KG1 (cell line): ENCODE measurements at regions not wholly inside any gene's neighbourhood (a gene's known extent, or its start where the extent isn't known, plus 50 kb on each side); places are given as distances from the start of the nearest gene placed in this dataset.
"Not testable (repeated sequence)": the region's sequence is repeated elsewhere in the genome, so short reads cannot be mapped to it uniquely, and the experiment has no call there.

Experiments
- DNase-seq: peaks from one replicate; lab custom pipeline; 2025; lab: John Stamatoyannopoulos, UW

- DNase-seq = no peak
These were observed 315.5 kb upstream of the CDH5 start for GRCh38 chr16:66050991-66051390.

GRCh38 chr16:66049865-66050264 is 316.6 kb upstream of the CDH5 start:
- DNase-seq = no peak

GRCh38 chr16:66045626-66046025 is 320.9 kb upstream of the CDH5 start:
- no peak for DNase-seq

- no peak for DNase-seq
These were observed 321.9 kb upstream of the CDH5 start for GRCh38 chr16:66044556-66044955.

- no peak for DNase-seq
These were observed 322.4 kb upstream of the CDH5 start for GRCh38 chr16:66044089-66044488.

GRCh38 chr16:66043326-66043725 is 323.2 kb upstream of the CDH5 start:
- no peak for DNase-seq

- no peak for DNase-seq
These were observed 324.1 kb upstream of the CDH5 start for GRCh38 chr16:66042341-66042740.

GRCh38 chr16:66041907-66042306 is 324.6 kb upstream of the CDH5 start:
- no peak for DNase-seq

GRCh38 chr16:66039793-66040192 is 326.7 kb upstream of the CDH5 start:
- DNase-seq = no peak

- DNase-seq = no peak
These were observed 329.4 kb upstream of the CDH5 start for GRCh38 chr16:66036793-66037715.

GRCh38 chr16:66036184-66036583 is 330.3 kb upstream of the CDH5 start:
- no peak for DNase-seq

GRCh38 chr16:66035096-66035495 is 331.4 kb upstream of the CDH5 start:
- DNase-seq = no peak

- DNase-seq = no peak
These were observed 333.6 kb upstream of the CDH5 start for GRCh38 chr16:66032841-66033240.

- no peak for DNase-seq
These were observed 336.5 kb upstream of the CDH5 start for GRCh38 chr16:66030036-66030435.

GRCh38 chr16:66028510-66029216 is 337.8 kb upstream of the CDH5 start:
- no peak for DNase-seq

GRCh38 chr16:66026787-66027330 is 339.6 kb upstream of the CDH5 start:
- DNase-seq = no peak

GRCh38 chr16:66026211-66026610 is 340.3 kb upstream of the CDH5 start:
- no peak for DNase-seq

- no peak for DNase-seq
These were observed 340.7 kb upstream of the CDH5 start for GRCh38 chr16:66025751-66026150.

- not testable (repeated sequence) for DNase-seq
These were observed 341.9 kb upstream of the CDH5 start for GRCh38 chr16:66024567-66024966.

GRCh38 chr16:66023481-66023880 is 343.0 kb upstream of the CDH5 start:
- DNase-seq = no peak

GRCh38 chr16:66020642-66021041 is 345.8 kb upstream of the CDH5 start:
- no peak for DNase-seq

- DNase-seq = no peak
These were observed 346.4 kb upstream of the CDH5 start for GRCh38 chr16:66020046-66020445.

- DNase-seq = not testable (repeated sequence)
These were observed 347.0 kb upstream of the CDH5 start for GRCh38 chr16:66019502-66019901.
